ENCODE measurements at regions not wholly inside any gene's neighbourhood (a gene's known extent, or its start where the extent isn't known, plus 50 kb on each side); places are given as distances from the start of the nearest gene placed in this dataset.

- TF ChIP-seq, protein P1, sequence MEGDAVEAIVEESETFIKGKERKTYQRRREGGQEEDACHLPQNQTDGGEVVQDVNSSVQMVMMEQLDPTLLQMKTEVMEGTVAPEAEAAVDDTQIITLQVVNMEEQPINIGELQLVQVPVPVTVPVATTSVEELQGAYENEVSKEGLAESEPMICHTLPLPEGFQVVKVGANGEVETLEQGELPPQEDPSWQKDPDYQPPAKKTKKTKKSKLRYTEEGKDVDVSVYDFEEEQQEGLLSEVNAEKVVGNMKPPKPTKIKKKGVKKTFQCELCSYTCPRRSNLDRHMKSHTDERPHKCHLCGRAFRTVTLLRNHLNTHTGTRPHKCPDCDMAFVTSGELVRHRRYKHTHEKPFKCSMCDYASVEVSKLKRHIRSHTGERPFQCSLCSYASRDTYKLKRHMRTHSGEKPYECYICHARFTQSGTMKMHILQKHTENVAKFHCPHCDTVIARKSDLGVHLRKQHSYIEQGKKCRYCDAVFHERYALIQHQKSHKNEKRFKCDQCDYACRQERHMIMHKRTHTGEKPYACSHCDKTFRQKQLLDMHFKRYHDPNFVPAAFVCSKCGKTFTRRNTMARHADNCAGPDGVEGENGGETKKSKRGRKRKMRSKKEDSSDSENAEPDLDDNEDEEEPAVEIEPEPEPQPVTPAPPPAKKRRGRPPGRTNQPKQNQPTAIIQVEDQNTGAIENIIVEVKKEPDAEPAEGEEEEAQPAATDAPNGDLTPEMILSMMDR (IDR thresholded peaks at IDR 0.05; ENCODE audit: low read depth, low read length) = no peak
- no peak for TF ChIP-seq EZH2phosphoT487 (IDR thresholded peaks at IDR 0.05; ENCODE audit: low read depth)
Measured at GRCh38 chr12:90106568-90106967, 397.9 kb upstream of the ATP2B1 start.
